Endothelial cell of umbilical vein (primary cell): ENCODE measurements at regions not wholly inside any gene's neighbourhood (a gene's known extent, or its start where the extent isn't known, plus 50 kb on each side); places are given as distances from the start of the nearest gene placed in this dataset.

Source experiments
- BruUV-seq: library from RNA; stranded (reverse); fragments of 400-500 nt; replicated peaks from 2 replicates; lab custom pipeline; 2021; lab: Mats Ljungman, UMichigan
- CTCF ChIA-PET: fragments of 300-600, 350-600 bp; sonication (Branson Sonifier 250); formaldehyde crosslinking; loops from one replicate; lab custom pipeline; 2021; ENCODE audit warnings: antibody characterized with exemption, inconsistent platforms; lab: Charles Lee
- POLR2A ChIA-PET: fragments of 300-600, 350-600 bp; sonication (Branson Sonifier 250); formaldehyde crosslinking; loops from one replicate; lab custom pipeline; 2021; ENCODE audit warnings: antibody characterized with exemption, inconsistent platforms; lab: Charles Lee
- DNase-seq: peaks from one replicate; pipeline ENCODE4 v3.0.0-alpha.2; 2011; ENCODE audit warnings: low read depth, low spot score
- FAIRE-seq: peaks from 2 replicates; lab custom pipeline; 2011; peaks lifted over from hg19 to GRCh38; lab: Jason Lieb, UNC
- H2AFZ ChIP-seq: 2 replicates; pipeline ENCODE4 v1.6.0; 2012; ENCODE audit warnings: low read depth, low read length, control low read depth, inconsistent platforms
- H3K27ac ChIP-seq: 2 replicates; pipeline ENCODE4 v1.5.1; 2011; ENCODE audit warnings: low read depth, mild to moderate bottlenecking, control low read depth, low read length, moderate library complexity; ENCODE audit not compliant: insufficient read depth
- H3K27me3 ChIP-seq, 2 experiments: 2 replicates each; pipeline versions ENCODE4 v1.6.0 to v1.6.1; 2011; ENCODE audit warnings: low read length in 2 of 2, mixed read lengths in 1 of 2; ENCODE audit not compliant: control insufficient read depth in 2 of 2, insufficient read depth in 2 of 2
- H3K36me3 ChIP-seq, 2 experiments: 2 replicates in 1 of 2; 3 replicates in 1 of 2; pipeline ENCODE4 v1.5.1; 2011; ENCODE audit warnings: low read length in 2 of 2, mild to moderate bottlenecking in 1 of 2, moderate library complexity in 1 of 2; ENCODE audit not compliant: control insufficient read depth in 2 of 2, insufficient read depth in 2 of 2; ENCODE audit errors: extremely low read depth in 1 of 2
- H3K4me1 ChIP-seq: 3 replicates; pipeline ENCODE4 v1.5.1; 2011; ENCODE audit warnings: mild to moderate bottlenecking, low read length; ENCODE audit not compliant: control insufficient read depth, insufficient read depth; ENCODE audit errors: extremely low read depth
- H3K4me2 ChIP-seq: 2 replicates; pipeline ENCODE4 v1.6.1; 2011; ENCODE audit warnings: low read length, control low read depth, mixed read lengths; ENCODE audit not compliant: insufficient read depth
- H3K4me3 ChIP-seq, 3 experiments: fragments of 200-600 bp in 1 of 3; sonication (generic), shearing (Covaris generic) in 1 of 3; replicated peaks in 1 of 3; 2 replicates each; pipeline ENCODE4 v1.5.1; 2011 to 2016; ENCODE audit warnings: control low read depth in 3 of 3, low read length in 3 of 3, mild to moderate bottlenecking in 2 of 3, inconsistent platforms in 1 of 3, low read depth in 1 of 3, moderate library complexity in 1 of 3; ENCODE audit not compliant: insufficient read depth in 1 of 3
- H3K79me2 ChIP-seq: 2 replicates; pipeline ENCODE4 v1.6.0; 2012; ENCODE audit warnings: low read length, inconsistent platforms; ENCODE audit not compliant: control insufficient read depth, insufficient read depth
- H3K9ac ChIP-seq: replicated peaks from 2 replicates; pipeline ENCODE3; 2011; ENCODE audit warnings: low read length, control low read depth; ENCODE audit not compliant: insufficient read depth; ENCODE audit errors: extremely low read depth
- H3K9me1 ChIP-seq: replicated peaks from 3 replicates; pipeline ENCODE4 v1.6.0; 2011; ENCODE audit warnings: mild to moderate bottlenecking, low read length; ENCODE audit not compliant: control insufficient read depth, insufficient read depth; ENCODE audit errors: extremely low read depth
- H3K9me3 ChIP-seq: replicated peaks from 2 replicates; pipeline ENCODE4 v1.5.1; 2012; ENCODE audit warnings: low read length, inconsistent platforms; ENCODE audit not compliant: control insufficient read depth, insufficient read depth
- H4K20me1 ChIP-seq: replicated peaks from 2 replicates; pipeline ENCODE3; 2011; ENCODE audit warnings: mild to moderate bottlenecking, low read length; ENCODE audit not compliant: control insufficient read depth, insufficient read depth; ENCODE audit errors: extremely low read depth
- EZH2 ChIP-seq: IDR thresholded peaks from 2 replicates; pipeline ENCODE4 v1.6.1; 2012; ENCODE audit warnings: borderline replicate concordance, low read depth, mild to moderate bottlenecking, moderate library complexity, low read length, inconsistent platforms; ENCODE audit not compliant: severe bottlenecking
- FOS ChIP-seq: IDR thresholded peaks from 2 replicates; pipeline ENCODE4 v1.6.1; 2011; ENCODE audit warnings: mild to moderate bottlenecking, low read length, moderate library complexity, borderline replicate concordance; ENCODE audit not compliant: insufficient read depth
- GATA2 ChIP-seq: IDR thresholded peaks from 2 replicates; pipeline ENCODE4 v1.7.0; 2011; ENCODE audit warnings: low read depth, mild to moderate bottlenecking, moderate library complexity, mixed read lengths, low read length; ENCODE audit not compliant: insufficient read length, insufficient read depth
- JUN ChIP-seq: IDR thresholded peaks from 2 replicates; pipeline ENCODE4 v1.6.1; 2011; ENCODE audit warnings: borderline replicate concordance, low read depth; ENCODE audit not compliant: insufficient read length, insufficient read depth
- MYC ChIP-seq: IDR thresholded peaks from one replicate; pipeline ENCODE4 v1.6.1; 2011; ENCODE audit warnings: mild to moderate bottlenecking, low read depth, low read length
- POLR2A ChIP-seq: IDR thresholded peaks from 2 replicates; pipeline ENCODE4 v1.6.1; 2012; ENCODE audit warnings: low read depth, mild to moderate bottlenecking, control low read depth, low read length
- POLR2AphosphoS5 ChIP-seq: IDR thresholded peaks from 2 replicates; pipeline ENCODE4 v1.6.1; 2012; ENCODE audit warnings: low read depth, mild to moderate bottlenecking, control low read depth, low read length, moderate library complexity; ENCODE audit not compliant: insufficient read depth
- dilution Hi-C: fragments of 300-500 bp; cut with MboI; formaldehyde crosslinking; loops from one replicate; pipeline ENCODE4 v1.15.0; 2019; ENCODE audit warnings: low sequenced_read_pairs; ENCODE audit not compliant: extremely low pct_ligation_motif_present
- intact Hi-C: fragments of 100-400 bp; cut with micrococcal nuclease; formaldehyde crosslinking; loops from one replicate; pipeline ENCODE4 v1.10.0; 2022
- TF ChIP-seq, protein P1 (sequence below), 2 donors: IDR thresholded peaks; 1 replicate in 1 of 2; 2 replicates in 1 of 2; pipeline ENCODE4 v1.5.1; 2011; ENCODE audit warnings: low read length in 2 of 2, mild to moderate bottlenecking in 2 of 2, moderate library complexity in 2 of 2, control low read depth in 1 of 2, inconsistent platforms in 1 of 2, low read depth in 1 of 2; ENCODE audit not compliant: insufficient read depth in 1 of 2; ENCODE audit errors: extremely low read depth in 1 of 2
- TF ChIP-seq, protein P2 (sequence below): IDR thresholded peaks from 2 replicates; pipeline ENCODE4 v1.6.1; 2011; ENCODE audit not compliant: insufficient read depth, insufficient read length

DNA sequence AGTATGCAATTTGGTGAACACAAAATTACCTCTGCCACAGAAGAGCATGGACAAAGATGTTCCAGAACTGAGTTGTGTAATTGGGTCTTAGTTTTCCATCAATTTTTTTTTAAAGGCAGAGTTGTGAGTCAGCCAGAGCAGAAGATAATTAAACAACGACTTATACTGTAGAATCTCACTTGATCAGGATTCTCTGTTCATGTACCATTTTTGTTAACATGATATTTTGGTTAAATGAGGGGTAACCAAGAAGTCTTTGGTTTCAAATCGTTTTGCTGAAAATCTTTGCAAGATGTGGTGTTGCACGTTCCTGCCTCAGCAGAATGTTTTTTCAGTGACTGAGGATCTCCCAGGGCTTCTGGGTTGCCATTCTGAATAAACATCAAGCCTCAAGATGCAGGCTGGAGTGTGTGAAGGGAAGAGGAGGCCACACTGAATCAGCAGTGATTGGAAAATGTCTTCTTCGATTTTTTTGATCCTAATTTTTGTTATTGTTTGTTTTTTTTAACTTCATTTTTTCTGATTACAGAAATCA lies 232.6 kb upstream of the IRX3 start:
- POLR2A ChIA-PET: no interaction called here
- Histone ChIP-seq H3K9ac (no peak overlapping the region), H3K27ac (no peak overlapping the region), H3K4me3 (no peak overlapping the region), H3K4me2 (no peak overlapping the region), H3K4me1 (no peaks in the 10 kb centered on the region), H4K20me1 (no peaks in the 10 kb centered on the region), H3K27me3 (no peaks in the 10 kb centered on the region), H3K9me3 (no peaks in the 10 kb centered on the region), H3K36me3 (no peaks in the 10 kb centered on the region), H2AFZ (no peak overlapping the region), H3K9me1 (no peaks in the 10 kb centered on the region), H3K79me2 (no peaks in the 10 kb centered on the region)
- intact Hi-C loops (no loop called here), dilution Hi-C loops (no loop called here)
- TF ChIP-seq POLR2A (no peak), MYC (no peak), JUN (no peak), POLR2AphosphoS5 (no peak), EZH2 (no peak), FOS (no peak), GATA2 (no peak)
- TF ChIP-seq, protein P1, sequence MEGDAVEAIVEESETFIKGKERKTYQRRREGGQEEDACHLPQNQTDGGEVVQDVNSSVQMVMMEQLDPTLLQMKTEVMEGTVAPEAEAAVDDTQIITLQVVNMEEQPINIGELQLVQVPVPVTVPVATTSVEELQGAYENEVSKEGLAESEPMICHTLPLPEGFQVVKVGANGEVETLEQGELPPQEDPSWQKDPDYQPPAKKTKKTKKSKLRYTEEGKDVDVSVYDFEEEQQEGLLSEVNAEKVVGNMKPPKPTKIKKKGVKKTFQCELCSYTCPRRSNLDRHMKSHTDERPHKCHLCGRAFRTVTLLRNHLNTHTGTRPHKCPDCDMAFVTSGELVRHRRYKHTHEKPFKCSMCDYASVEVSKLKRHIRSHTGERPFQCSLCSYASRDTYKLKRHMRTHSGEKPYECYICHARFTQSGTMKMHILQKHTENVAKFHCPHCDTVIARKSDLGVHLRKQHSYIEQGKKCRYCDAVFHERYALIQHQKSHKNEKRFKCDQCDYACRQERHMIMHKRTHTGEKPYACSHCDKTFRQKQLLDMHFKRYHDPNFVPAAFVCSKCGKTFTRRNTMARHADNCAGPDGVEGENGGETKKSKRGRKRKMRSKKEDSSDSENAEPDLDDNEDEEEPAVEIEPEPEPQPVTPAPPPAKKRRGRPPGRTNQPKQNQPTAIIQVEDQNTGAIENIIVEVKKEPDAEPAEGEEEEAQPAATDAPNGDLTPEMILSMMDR (IDR thresholded peaks at IDR 0.05; ENCODE audit: extremely low read depth in 1 of 2, insufficient read depth in 1 of 2, low read depth in 1 of 2, low read length in 2 of 2): no peak
- TF ChIP-seq, protein P2, sequence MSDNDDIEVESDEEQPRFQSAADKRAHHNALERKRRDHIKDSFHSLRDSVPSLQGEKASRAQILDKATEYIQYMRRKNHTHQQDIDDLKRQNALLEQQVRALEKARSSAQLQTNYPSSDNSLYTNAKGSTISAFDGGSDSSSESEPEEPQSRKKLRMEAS: no peak
- CTCF ChIA-PET: interaction anchor here (0.7 kb wide), 1 partner anchor 307 kb away, joined by 3 read pairs; no protein-coding TSS in a partner anchor
- no peak for FAIRE-seq
- BruUV-seq: no TSS peak
- DNase-seq: no peak
